Stimulated activated CD8-positive, alpha-beta memory T cell treated with anti-CD3 and anti-CD28 coated beads, Interleukin-7, amount 100 ng/mL, for 24 hours (primary cell): ENCODE measurements at regions not wholly inside any gene's neighbourhood (a gene's known extent, or its start where the extent isn't known, plus 50 kb on each side); places are given as distances from the start of the nearest gene placed in this dataset.
"Not testable (repeated sequence)": the region's sequence is repeated elsewhere in the genome, so short reads cannot be mapped to it uniquely, and the experiment has no call there.

ENCODE experiments used
- DNase-seq: peaks from one replicate; pipeline ENCODE4 v3.0.0-alpha.2; 2020; ENCODE audit warnings: low read depth

DNA sequence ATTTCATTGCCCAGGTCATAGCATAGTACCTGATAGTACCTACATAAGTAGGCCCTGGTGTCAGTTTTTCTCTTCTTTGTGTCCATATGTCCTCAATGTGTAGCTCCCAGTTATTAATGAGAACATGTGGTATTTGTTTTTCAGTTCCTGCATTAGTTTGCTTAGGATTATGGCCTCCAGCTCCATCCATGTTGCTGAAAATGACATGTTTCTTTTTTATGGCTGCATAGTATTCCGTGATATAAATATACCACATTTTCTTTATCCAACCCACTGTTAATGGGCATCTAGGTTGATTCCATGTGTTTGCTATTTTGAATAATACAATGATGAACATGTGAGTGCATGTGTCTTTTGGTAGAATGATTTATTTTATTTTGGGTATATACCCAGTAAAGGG lies 641.6 kb downstream of the RFPL4B start:
- DNase-seq, result no peak

DNA sequence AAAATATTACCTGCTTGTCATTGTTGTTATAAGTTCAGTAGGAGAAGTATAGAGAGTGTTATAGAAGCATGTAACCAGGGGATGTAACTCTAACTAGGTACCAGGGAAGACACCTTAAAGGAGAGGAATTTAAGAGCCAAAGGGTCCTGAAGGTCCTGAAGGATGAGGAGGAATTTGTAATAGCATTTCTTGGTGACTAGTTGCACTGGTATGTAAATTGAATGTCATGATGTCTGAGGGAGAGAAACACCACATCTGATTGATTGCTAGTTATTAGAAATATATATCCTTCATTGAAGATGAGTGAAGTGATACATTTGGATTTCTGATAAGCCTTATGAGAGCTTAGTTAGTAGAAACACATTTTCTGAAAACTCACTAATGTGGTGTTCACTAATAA lies 643.8 kb downstream of the RFPL4B start:
- DNase-seq, result no peak

DNA sequence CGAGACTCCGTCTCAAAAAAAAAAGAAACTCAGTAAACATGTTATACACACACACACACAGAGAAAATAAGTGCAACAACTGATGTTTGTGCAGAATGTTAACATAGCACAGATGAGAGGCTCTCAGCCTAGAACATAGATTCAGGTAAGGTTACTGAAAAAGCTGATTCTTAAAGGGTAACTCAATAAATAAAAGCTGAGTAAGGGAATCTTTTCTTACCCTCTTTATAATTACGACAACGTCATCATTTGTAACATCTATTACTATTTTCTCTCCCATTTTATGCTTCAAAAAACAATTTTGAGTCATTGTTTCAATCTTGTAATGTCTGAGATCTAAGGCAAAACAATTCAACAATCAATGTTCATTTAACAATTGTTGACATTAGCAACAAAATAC lies 644.8 kb downstream of the RFPL4B start:
- DNase-seq, result no peak

DNA sequence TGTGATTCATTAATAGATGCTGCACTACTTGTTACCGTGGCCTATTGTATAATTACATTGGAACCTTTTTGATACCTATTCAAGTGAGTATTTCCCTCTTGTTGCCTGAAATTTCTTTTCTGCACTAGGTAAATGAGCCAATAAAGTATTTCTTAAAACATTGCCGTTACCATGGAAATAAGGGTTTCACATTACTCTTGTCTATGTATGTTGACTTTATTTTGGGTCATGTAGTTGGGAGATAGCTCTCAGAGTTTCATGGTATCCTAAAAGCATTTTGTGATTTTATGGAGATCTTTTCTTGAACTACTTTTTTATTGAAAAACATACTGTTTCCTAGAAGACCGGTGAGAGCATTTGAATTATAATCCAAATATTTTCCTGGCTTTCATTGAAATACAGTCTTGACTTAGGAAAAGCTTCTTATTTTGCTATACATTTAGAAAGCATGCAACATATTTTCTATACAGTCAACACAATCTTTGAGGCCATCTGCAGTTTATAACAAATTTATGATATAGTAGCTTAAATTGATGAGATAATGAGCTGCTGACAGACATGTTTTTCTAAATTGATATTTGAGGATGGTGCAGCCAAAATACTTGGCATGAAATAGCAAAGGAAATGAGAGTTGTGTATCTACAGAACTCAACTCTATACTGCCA lies 650.4 kb downstream of the RFPL4B start:
- no peak for DNase-seq

DNA sequence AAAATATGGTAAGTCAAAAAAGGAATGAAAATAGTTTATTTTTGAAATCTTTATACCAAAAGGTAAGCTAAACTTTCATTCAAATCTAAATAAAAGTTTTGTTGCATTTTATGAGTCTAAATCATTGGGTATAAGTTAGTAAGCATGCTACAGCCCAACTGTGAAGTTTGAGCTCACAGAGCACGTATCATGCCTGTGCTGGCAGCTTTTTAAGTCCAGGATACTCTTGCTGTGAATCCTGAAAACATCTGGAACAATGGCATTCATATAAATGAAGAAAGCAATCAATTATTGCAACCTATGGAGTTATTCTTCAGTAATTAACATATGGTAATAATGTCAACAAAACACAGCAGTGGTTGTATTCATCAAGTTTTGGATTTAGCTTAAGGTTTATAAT lies 656.9 kb downstream of the RFPL4B start:
- DNase-seq, result no peak

DNA sequence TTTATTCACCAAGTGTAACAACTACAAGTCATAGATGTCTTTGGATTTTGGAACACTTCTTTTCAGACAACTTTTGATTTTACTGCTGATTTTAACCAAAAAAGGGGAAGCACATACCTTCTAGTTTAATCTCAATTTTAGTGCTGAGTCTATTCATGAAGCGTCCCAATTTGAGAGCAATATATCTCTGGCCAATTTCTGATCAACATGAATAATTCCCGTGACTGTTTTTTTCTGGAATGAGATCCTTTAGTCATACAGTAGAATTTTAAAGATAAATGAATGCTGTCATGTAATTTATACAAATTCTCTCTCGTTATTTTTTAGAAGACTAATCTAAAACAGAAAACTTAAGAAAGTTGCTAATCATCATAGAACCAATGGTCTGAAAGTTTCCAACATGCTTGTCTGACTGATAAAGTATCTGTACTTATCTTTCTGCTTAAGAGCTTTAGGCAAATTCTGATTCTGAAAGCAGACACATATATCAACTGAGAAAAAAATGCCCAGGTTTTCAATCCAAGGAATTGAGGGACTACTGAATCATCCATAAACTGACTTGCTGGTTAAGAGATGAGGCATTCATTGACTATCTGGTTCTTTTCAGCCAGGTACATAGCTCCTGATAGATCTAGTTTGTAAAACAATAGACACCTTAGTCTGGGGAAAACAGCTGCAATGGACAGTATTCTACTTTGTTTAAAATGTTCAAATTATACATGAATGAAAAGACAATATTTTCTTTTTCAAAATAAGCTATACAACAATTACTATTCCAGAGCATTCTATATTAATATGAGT lies 657.5 kb downstream of the RFPL4B start:
- no peak for DNase-seq

DNA sequence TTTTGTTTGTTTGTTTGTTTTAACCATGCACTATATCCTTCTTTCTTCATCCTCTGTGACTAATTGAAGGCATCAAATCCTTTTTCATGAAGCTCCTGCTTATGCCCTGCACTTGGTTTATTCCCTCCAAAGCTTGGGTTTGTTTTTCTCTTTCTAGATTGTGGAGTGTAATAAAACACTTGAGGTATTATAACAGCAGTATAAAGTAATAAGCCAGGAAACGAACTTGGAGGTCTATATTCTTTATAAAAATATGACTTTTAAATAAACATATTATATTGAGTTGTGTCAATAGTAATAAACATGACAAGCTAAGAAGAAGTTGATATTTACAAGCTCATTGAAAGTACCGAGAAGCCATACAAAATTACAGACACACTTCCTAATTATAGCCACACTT lies 659.4 kb downstream of the RFPL4B start:
- DNase-seq, result no peak

DNA sequence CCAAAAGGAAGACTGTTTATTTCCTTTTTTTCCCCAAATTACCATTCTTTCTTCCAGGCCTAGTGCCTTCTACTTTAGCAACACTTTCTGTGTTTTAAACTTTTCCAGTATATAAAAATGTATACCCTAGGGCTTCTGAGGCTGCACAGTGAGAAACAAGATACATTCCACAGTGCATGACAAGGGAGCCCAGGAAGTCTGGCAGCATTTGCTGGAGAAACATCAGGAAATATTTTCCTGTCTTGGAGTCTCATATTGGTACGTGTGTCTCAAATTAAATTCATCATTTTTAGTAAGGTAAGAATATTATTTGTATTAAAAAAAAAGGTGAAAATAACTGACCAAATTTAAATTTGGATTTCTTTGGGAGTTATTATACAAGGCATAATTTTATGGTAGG lies 662.6 kb downstream of the RFPL4B start:
- DNase-seq, result no peak

DNA sequence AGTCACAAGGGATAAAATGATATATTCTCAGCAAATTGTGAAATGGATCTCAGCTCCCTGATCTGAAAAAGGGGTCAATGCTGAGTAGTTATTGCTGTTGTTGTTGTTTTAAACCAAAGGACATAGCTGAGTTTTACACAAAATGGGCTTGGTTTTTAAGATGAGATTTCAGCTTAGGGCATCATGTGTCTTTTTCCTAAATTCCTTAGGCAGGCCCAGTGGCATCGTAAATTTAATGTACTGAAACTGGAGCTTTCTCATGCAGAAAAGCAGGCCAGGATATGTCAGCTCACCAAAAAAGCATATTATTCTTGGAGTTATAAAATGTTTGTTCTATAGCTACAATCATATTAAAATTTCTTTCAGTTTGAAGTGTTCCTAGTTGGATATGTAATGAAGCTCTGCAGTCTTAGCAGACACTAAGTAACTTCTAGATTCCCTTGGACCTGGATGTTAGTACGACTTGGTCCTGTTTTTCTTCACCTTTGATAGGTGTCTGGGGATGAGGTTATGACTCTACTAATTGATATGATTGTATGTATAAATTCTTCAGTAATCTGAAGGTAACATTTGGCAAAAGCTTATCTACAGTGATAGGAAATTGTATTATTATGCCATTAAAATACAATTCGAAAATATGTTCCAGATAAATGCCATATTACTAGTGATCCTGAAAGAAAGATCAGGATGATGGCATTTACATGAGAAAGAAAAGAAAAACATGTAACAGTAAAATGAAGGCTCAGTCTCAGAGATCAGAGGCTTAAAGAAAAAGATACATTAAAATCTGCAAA lies 663.3 kb downstream of the RFPL4B start:
- no peak for DNase-seq

DNA sequence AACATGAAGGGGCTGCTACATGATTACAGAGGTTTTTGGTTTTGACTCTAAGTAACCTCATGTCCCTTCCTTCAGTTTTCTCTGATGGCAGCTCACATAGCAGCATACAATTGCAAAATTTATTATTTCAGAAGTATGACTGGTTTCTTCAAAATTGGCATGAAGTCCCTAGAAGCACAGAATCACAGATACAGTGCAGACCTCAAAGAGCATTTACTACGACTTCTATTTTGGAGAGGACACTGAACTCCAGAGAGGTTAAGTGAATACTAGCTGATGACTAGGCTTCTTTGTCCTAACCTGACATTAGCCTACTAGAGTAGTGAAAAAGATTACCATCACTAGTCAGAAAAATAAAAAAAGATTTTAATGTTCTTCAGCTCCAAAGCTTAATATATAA lies 664.3 kb downstream of the RFPL4B start:
- no peak for DNase-seq

DNA sequence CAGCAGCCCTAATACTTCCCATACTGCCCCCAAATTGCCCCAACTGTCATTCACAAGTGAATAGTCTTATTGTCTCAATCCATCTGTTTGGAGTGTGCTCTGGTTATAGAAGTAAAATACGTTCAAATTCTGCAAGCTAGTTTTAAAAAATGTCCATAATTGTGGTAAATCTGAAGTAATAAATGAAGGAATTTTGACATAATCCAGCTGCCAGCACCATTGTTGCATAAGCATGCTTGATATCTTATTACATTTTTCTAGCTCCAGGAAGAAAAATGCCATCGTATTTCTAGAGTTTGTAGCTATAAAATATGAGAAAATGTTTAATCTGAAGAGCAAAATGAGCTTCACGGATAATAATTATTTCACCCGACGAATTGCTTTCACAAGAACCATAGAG lies 664.7 kb downstream of the RFPL4B start:
- no peak for DNase-seq

DNA sequence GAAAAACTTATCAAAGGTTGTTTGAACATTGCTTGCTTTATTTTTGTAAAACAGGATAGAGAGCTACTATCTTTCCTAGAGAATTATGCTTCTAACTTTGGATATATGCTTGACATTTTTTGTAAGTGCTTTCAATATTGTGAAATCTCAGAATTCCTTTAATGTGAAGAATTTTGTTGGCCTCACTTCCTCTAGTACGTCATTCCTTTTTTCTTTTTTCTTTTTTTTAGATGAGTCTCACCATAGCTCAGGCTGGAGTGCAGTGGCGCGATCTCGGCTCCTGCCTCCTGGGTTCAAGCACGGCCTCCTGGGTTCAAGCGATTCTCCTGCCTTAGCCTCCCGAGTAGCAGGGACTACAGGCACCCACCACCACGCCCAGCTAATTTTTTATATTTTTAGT lies 668.1 kb downstream of the RFPL4B start:
- no peak for DNase-seq

DNA sequence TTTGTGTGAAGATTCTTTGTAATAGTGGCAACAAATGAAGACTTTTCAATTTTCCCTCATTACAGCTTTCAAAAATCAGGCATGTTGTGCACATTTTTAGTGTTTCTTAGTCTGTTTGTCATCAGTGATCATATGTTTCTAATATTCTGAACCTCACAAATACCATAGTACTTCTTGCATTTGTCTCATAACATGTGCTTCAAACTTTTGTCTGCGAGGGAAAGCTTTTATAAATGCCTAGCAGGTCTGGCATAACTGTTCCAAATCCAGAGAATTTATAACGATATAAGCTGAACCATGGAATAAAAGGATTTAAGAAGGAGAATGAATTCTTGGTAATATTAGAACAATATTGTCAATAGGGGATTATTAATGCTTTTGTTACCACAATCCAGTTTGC lies 670.2 kb downstream of the RFPL4B start:
- DNase-seq, result no peak

DNA sequence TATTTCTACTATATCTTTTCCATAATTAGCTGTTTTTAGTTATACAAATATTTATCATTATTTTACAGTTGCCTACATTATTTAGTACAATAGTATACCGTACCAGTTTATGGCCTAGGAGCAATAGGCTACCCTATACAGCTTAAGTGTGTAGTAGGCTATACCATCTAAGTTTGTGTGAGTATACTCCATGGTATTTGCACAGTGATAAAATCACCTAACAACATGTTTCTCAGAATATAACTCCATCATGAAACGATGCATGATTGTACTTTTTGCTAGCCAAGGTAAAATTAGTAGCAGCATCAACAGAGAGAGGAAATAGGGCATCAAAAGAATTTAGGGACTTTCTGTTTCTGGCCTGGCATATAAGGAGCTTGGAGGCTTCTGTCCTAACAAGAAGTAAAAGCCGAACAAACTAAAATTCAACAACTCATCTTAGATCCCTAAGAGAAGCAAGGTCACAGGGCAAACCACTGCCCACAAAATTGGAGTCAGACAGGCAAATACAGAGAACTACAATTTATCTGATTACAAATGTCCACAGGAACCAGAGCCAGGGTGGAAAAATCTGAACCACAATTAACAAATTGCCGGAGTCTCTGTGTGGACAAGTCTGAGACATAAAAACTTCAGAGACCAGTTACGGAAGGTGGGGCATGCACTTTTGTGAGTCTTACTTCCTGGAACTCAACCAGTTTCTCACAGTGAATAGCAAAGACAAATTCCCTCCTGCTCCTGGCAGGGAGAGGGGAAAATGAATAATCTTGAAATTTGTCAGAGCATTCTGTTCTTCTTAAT lies 671.4 kb downstream of the RFPL4B start:
- no peak for DNase-seq

DNA sequence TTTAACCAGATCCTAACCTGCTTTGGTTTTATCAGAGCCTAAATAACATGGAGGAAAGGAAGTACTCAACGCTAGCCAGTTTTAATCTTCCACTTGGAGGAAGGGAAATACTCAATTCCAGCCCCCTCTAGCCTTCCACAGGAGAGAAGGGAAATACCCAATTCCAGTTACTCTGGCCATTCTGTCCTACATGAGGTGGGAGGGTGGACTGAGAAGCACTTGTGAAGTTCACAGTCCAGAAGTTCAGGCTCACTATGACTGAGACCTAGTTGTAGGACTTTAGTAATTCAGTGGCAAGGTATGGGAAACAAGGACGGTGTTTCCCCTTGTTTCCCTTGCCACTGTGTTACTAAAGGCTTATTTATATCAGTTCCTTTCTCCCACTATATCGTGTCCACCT lies 672.0 kb downstream of the RFPL4B start:
- DNase-seq, result no peak

DNA sequence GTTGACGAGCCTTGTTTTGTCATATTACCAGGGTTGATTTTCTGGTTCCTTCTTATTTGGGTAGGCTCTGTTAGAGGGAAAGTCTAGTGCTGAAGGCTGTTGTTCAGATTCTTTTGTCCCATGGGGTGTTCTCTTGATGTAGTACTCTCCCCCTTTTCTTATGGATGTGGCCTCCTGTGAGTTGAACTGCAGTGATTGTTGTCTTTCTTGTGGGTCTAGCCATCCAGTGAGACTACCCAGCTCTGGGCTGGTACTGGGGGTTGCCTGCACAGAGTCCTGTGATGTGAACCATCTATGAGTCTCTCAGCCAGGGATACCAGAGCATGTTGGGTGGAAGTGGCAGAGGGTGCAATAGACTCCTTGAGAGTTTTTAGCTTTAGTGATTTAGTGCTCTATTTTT lies 680.6 kb downstream of the RFPL4B start:
- DNase-seq, result no peak

DNA sequence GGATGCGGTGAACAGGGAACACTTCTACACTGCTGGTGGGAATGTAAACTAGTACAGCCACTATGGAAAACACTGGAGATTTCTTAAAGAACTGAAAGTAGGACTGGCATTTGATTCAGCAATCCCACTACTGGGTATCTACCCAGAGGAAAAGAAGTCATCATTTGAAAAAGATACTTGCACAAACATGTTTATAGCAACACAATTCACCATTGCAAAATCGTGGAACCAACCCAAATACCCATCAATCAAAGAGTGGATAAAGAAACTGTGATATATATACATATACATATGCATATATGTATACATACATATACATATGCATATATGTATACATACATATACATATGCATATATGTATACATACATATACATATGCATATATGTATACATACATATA lies 682.0 kb downstream of the RFPL4B start:
- DNase-seq, result not testable (repeated sequence)

DNA sequence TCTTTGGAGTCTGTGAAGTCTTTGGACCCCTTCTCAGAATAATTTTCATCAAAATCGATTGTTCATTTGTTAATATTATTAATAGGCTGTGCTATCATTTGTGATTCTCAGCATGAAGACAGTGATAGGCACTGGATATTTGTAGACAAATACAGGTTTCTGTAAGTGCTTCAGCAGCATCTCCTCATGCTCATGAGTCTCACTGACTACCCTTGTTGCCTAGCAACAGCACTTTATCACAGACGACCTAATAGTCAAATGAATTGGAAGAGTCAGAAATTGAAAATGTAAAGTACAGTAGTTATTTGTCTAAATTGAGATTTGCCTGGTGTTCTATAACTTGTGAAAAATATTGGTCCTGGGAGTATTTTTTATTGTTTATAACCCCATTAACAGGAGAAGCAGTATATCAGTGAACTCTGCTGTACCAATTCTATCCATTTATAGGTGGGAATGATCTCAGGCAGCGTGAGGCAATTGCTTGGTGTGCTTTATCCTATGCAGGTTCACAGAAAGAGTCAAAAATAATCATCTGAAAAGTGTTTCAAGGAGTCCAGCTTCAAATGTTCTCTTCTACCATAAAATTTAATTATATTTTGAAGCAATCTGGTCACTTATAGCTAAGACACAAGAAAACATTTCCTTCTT lies 684.6 kb downstream of the RFPL4B start:
- no peak for DNase-seq

DNA sequence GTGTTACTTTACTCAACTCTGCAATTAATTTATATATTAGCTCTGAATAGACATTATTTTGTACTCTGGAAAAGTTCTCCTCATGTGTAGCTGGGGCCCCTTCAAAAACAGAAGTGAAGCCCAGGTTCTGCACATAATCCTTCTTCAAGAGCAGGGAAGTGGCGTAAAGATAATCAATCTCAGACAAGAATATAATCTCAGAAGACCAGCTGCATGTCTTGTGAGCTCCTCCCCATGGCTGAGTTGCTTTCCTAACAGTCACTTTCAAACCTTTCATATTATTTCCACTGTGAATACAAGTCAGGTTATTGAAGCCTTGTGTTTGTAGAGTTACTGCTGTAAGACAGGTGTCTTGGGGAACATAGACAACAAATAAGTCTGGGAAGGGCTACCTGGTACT lies 691.9 kb downstream of the RFPL4B start:
- no peak for DNase-seq

DNA sequence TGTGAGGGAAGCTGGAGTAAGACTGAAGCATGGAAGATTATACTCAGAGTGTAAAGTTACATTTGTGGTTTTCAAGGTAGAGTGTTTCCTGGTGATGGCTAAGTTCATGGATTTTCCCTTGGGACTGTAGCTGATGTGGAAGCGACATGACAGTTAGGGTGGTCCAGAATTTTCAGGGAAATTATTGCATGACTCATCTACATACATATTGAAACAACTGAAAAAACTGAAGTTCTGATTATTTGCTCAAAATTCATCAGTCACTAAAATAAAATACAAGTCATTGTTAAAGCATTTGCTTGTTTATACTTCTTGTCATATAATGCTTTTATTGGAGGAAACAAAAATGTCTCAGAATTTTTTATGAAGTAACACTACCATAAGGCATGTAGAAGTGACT lies 700.0 kb downstream of the RFPL4B start:
- DNase-seq, result no peak

DNA sequence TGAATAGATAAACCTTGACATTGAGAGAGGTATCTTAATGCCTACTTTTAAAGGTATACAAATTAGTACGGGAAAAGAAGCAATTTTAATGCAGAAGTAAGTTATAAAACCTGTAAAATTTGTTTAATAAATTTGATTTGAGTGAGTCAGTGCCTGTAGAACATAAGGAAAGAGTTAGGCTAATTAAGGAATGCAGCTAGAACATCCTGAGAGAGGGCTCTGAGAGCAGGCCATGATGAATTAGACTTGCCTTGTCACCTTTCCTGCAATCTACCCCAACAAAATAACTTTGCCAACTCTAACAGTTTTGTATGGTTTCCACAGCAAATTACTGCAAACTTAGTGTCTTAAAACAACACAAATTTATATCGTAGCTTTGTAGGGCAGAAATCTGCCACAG lies 700.8 kb downstream of the RFPL4B start:
- no peak for DNase-seq

DNA sequence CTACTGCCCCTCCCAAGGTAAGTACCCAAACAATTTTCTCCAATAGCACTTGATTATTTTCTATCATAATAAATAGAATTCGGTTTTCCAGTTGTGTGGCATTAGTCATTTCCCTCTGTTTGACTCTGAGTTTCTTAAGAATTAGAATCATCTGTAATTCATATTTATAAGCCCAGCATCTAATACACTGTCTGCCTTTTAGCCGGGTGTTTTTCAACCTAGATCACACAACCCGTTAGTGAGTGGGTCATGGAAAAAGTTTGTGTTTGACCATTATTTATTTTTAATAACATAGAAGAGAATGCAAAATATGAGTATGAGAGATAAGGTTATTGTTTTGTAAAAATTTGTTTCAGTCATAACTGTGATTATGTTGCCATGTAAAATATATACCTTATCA lies 701.6 kb downstream of the RFPL4B start:
- no peak for DNase-seq
